IMR-90 (cell line): ENCODE measurements at regions not wholly inside any gene's neighbourhood (a gene's known extent, or its start where the extent isn't known, plus 50 kb on each side); places are given as distances from the start of the nearest gene placed in this dataset.

Source experiments
- ATAC-seq: fragments of 200-7000 bp; cut with Tn5 transposase; 2 replicates; pipeline ENCODE4 v1.9.1; 2020; ENCODE audit warnings: low read depth, mild to moderate bottlenecking, moderate library complexity
- BruUV-seq: library from RNA; stranded (reverse); fragments of 400-500 nt; replicated peaks from 2 replicates; lab custom pipeline; 2021; lab: Mats Ljungman, UMichigan
- CTCF ChIA-PET: fragments of 300-600 bp; formaldehyde crosslinking; extraction: SDS; loops from one replicate; lab custom pipeline; 2021; ENCODE audit warnings: antibody characterized with exemption; lab: Yijun Ruan, JAX
- POLR2A ChIA-PET: fragments of 300-600 bp; sonication (Branson Sonifier 250); formaldehyde crosslinking; loops from one replicate; lab custom pipeline; 2022; ENCODE audit warnings: antibody characterized with exemption; ENCODE audit not compliant: unreplicated experiment; lab: Charles Lee
- DNase-seq: peaks from one replicate; pipeline ENCODE4 v3.0.0; 2013
- H2AFZ ChIP-seq: replicated peaks from 2 replicates; pipeline ENCODE3; 2013; ENCODE audit warnings: low read length, mild to moderate bottlenecking; ENCODE audit not compliant: poor library complexity
- H2AK5ac ChIP-seq: 2 replicates; pipeline ENCODE4 v1.6.1; 2013; ENCODE audit warnings: low read depth, low read length, inconsistent platforms
- H2AK9ac ChIP-seq: replicated peaks from 2 replicates; pipeline ENCODE3; 2013; ENCODE audit warnings: mild to moderate bottlenecking, low read depth, low read length, moderate library complexity; ENCODE audit not compliant: poor library complexity
- H2BK120ac ChIP-seq: 2 replicates; pipeline ENCODE4 v1.6.1; 2013; ENCODE audit warnings: low read depth, low read length, inconsistent platforms
- H2BK15ac ChIP-seq: 3 replicates; pipeline ENCODE4 v1.6.1; 2013; ENCODE audit warnings: low read depth, low read length, inconsistent platforms
- H2BK20ac ChIP-seq: 2 replicates; pipeline ENCODE4 v1.6.1; 2013; ENCODE audit warnings: low read depth, mild to moderate bottlenecking, inconsistent platforms, low read length, moderate library complexity
- H2BK5ac ChIP-seq: 2 replicates; pipeline ENCODE4 v1.6.1; 2013; ENCODE audit warnings: mild to moderate bottlenecking, low read depth, low read length, inconsistent platforms; ENCODE audit not compliant: poor library complexity, severe bottlenecking
- H3K14ac ChIP-seq: replicated peaks from 2 replicates; pipeline ENCODE4 v1.6.1; 2013; ENCODE audit warnings: low read depth, low read length, inconsistent platforms
- H3K18ac ChIP-seq: 2 replicates; pipeline ENCODE4 v1.6.1; 2013; ENCODE audit warnings: low read depth, low read length, control low read depth
- H3K23ac ChIP-seq: 2 replicates; pipeline ENCODE4 v1.6.1; 2013; ENCODE audit warnings: low read depth, low read length, inconsistent platforms
- H3K27ac ChIP-seq: 2 replicates; pipeline ENCODE4 v1.5.1; 2013; ENCODE audit warnings: mild to moderate bottlenecking, control low read depth, low read length; ENCODE audit not compliant: insufficient read depth
- H3K27me3 ChIP-seq: 2 replicates; pipeline ENCODE4 v1.6.1; 2013; ENCODE audit warnings: low read length; ENCODE audit not compliant: control insufficient read depth, insufficient read depth
- H3K36me3 ChIP-seq: 2 replicates; pipeline ENCODE4 v1.6.1; 2013; ENCODE audit warnings: low read length, mixed read lengths; ENCODE audit not compliant: control insufficient read depth, insufficient read depth
- H3K4ac ChIP-seq: 2 replicates; pipeline ENCODE4 v1.6.1; 2013; ENCODE audit warnings: low read depth, low read length, inconsistent platforms
- H3K4me1 ChIP-seq: 2 replicates; pipeline ENCODE4 v1.6.1; 2013; ENCODE audit warnings: low read length, mixed read lengths; ENCODE audit not compliant: control insufficient read depth, insufficient read depth
- H3K4me2 ChIP-seq: 2 replicates; pipeline ENCODE4 v1.6.1; 2013; ENCODE audit warnings: low read depth, mild to moderate bottlenecking, control low read depth, low read length, moderate library complexity
- H3K4me3 ChIP-seq: 2 replicates; pipeline ENCODE4 v1.5.1; 2013; ENCODE audit warnings: low read depth, mild to moderate bottlenecking, control low read depth, low read length, moderate library complexity; ENCODE audit not compliant: insufficient read depth
- H3K56ac ChIP-seq: 2 replicates; pipeline ENCODE4 v1.6.1; 2013; ENCODE audit warnings: low read length, inconsistent platforms; ENCODE audit not compliant: insufficient read depth; ENCODE audit errors: extremely low read depth
- H3K79me1 ChIP-seq, 2 experiments: 2 replicates each; pipeline ENCODE4 v1.6.1; 2013; ENCODE audit warnings: low read length in 2 of 2, inconsistent platforms in 1 of 2, low read depth in 1 of 2
- H3K9ac ChIP-seq: 2 replicates; pipeline ENCODE4 v1.6.1; 2013; ENCODE audit warnings: low read depth, low read length, control low read depth
- H3K9me1 ChIP-seq: 2 replicates; pipeline ENCODE4 v1.6.1; 2013; ENCODE audit warnings: low read length, inconsistent platforms; ENCODE audit not compliant: insufficient read depth
- H3K9me3 ChIP-seq: 2 replicates; pipeline ENCODE4 v1.6.1; 2013; ENCODE audit warnings: low read length; ENCODE audit not compliant: control insufficient read depth, insufficient read depth
- H4K20me1 ChIP-seq: 2 replicates; pipeline ENCODE4 v1.6.1; 2013; ENCODE audit warnings: low read length, inconsistent platforms; ENCODE audit not compliant: insufficient read depth
- H4K5ac ChIP-seq: 2 replicates; pipeline ENCODE4 v1.6.1; 2013; ENCODE audit warnings: mild to moderate bottlenecking, low read depth, low read length, control low read depth
- H4K8ac ChIP-seq, 2 experiments: 2 replicates each; pipeline ENCODE4 v1.6.1; 2013; ENCODE audit warnings: low read depth in 2 of 2, low read length in 2 of 2, control low read depth in 1 of 2, inconsistent platforms in 1 of 2
- H4K91ac ChIP-seq: 2 replicates; pipeline ENCODE4 v1.6.1; 2013; ENCODE audit warnings: low read depth, low read length, inconsistent platforms; ENCODE audit not compliant: insufficient read depth
- BHLHE40 ChIP-seq: fragments of 150-350 bp; IDR thresholded peaks from 2 replicates; pipeline ENCODE4 v1.6.1; 2016; ENCODE audit warnings: mild to moderate bottlenecking, low read depth, low read length
- FOS ChIP-seq: fragments of 150-350 bp; IDR thresholded peaks from 2 replicates; pipeline ENCODE4 v1.6.1; 2016; ENCODE audit warnings: low read depth, low read length
- MAFK ChIP-seq: IDR thresholded peaks from 2 replicates; pipeline ENCODE4 v1.6.1; 2012; ENCODE audit warnings: low read depth, low read length, improper control_type of control experiment
- MAZ ChIP-seq: IDR thresholded peaks from 2 replicates; pipeline ENCODE4 v1.6.1; 2012; ENCODE audit warnings: low read depth, mild to moderate bottlenecking, low read length, improper control_type of control experiment, moderate library complexity, borderline replicate concordance
- RCOR1 ChIP-seq: IDR thresholded peaks from 2 replicates; pipeline ENCODE4 v1.6.1; 2012; ENCODE audit warnings: mild to moderate bottlenecking, low read length, improper control_type of control experiment; ENCODE audit not compliant: insufficient replicate concordance
- RFX5 ChIP-seq: IDR thresholded peaks from 2 replicates; pipeline ENCODE4 v1.8.0; 2012; ENCODE audit warnings: low read depth, mild to moderate bottlenecking, low read length, moderate library complexity
- WGBS, 2 experiments: methylation state at CpG; one replicate each; pipeline versions ENCODE4 v1.1.5 to v1.1.7; 2013; ENCODE audit warnings: missing lambda C conversion rate in 2 of 2; ENCODE audit not compliant: insufficient read length in 1 of 2; ENCODE audit errors: extremely low coverage in 2 of 2; 5-methylcytosine and 5-hydroxymethylcytosine counted together
- dilution Hi-C: fragments of 300-500 bp; cut with HindIII; formaldehyde crosslinking; loops from one replicate; pipeline ENCODE4 v1.14.3; 2018; ENCODE audit warnings: low sequenced_read_pairs; ENCODE audit not compliant: unreplicated experiment
- in situ Hi-C: fragments of 300-500 bp; cut with MboI; formaldehyde crosslinking; loops from 3 replicates; pipeline ENCODE4 v1.14.3; 2019; ENCODE audit warnings: low sequenced_read_pairs, inconsistent platforms, mixed read lengths
- intact Hi-C: fragments of 100-400 bp; cut with micrococcal nuclease; formaldehyde crosslinking; loops from 2 replicates; pipeline ENCODE4 v1.10.0; 2022

- H3K79me1 ChIP-seq: no peaks in the 10 kb centered on the region
- no peak overlapping the region for H2BK120ac ChIP-seq
- H4K8ac ChIP-seq: no peak overlapping the region
- peaks cover 4% of the 10 kb centered on the region; the same call in 1 of the 2 replicates for H4K20me1 ChIP-seq
- H3K14ac ChIP-seq: no peak overlapping the region
- H3K4me3 ChIP-seq: no peak overlapping the region
- dilution Hi-C loops (no loop called here), in situ Hi-C loops (no loop called here), intact Hi-C loops (no loop called here)
- POLR2A ChIA-PET: no interaction called here
- H3K9ac ChIP-seq: no peak overlapping the region
- no peak overlapping the region for H3K4me2 ChIP-seq
- H3K4me1 ChIP-seq: peaks cover 8% of the 10 kb centered on the region
- no peak overlapping the region for H3K23ac ChIP-seq
- no peaks in the 10 kb centered on the region for H3K36me3 ChIP-seq
- H3K9me3 ChIP-seq: peaks cover 3% of the 10 kb centered on the region; the same call in 1 of the 2 replicates
- CTCF ChIA-PET: no interaction called here
- 0 out of 2 replicates have a peak, but pooled peaks cover 5% of the 10 kb centered on the region for H3K9me1 ChIP-seq
- H2BK15ac ChIP-seq: no peak overlapping the region
- no peak overlapping the region for H4K5ac ChIP-seq
- H2AK9ac ChIP-seq: no peak overlapping the region
- no peak overlapping the region for H3K27ac ChIP-seq
- no peak overlapping the region for H4K91ac ChIP-seq
- 92% methylated on average over 4 of the region's 6 CpGs; no CpG with 5 or more reads in 1 of the 2 experiments for WGBS, 2 experiments
- peaks cover 54% of the 10 kb centered on the region for H3K27me3 ChIP-seq
- H3K18ac ChIP-seq: no peak overlapping the region
- H2AK5ac ChIP-seq: no peak overlapping the region
- no peak for DNase-seq
- no peak overlapping the region for H3K56ac ChIP-seq
- TF ChIP-seq FOS: no peak
- TF ChIP-seq BHLHE40: no peak
- TF ChIP-seq MAFK: peak; percentile 91
- TF ChIP-seq MAZ: no peak
- TF ChIP-seq RFX5: no peak
- no peak for TF ChIP-seq RCOR1
- ATAC-seq: no peak
- H3K4ac ChIP-seq: no peak overlapping the region
- H2AFZ ChIP-seq: no peak overlapping the region
- no TSS peak for BruUV-seq
- H2BK20ac ChIP-seq: no peak overlapping the region
- H2BK5ac ChIP-seq: no peak overlapping the region
Measured at GRCh38 chr11:76269247-76269646, 62.9 kb upstream of the WNT11 start.
